HG03175 (cell line): ENCODE measurements at regions not wholly inside any gene's neighbourhood (a gene's known extent, or its start where the extent isn't known, plus 50 kb on each side); places are given as distances from the start of the nearest gene placed in this dataset.

Experiments
- ATAC-seq: cut with Tn5 transposase; IDR thresholded peaks from one replicate; pipeline ENCODE4 v1.9.1; 2021; ENCODE audit warnings: mild to moderate bottlenecking, moderate library complexity; ENCODE audit not compliant: unreplicated experiment

- ATAC-seq = no peak
Observed at GRCh38 chr14:97027256-97027999, 230.2 kb downstream of the VRK1 start.

DNA sequence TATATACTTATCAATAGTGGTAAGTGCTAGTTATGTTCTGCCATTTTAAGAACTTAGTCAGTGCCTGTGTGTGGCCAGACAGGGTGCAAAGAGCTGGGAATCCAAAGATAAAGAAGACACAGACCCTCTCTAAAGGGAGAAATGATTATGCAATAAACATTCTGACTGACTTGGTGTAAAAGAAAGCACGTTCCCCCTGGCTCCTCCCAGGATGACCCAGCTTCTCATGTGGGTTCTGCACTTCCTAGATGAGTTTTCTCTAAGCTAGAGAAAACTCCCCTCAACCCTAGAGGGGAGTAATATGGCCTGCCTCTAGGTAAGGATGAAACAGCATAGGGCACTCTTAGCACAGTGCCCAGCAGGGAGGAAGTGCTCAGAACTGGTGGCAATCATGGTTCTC lies 231.2 kb downstream of the VRK1 start:
- no peak for ATAC-seq

DNA sequence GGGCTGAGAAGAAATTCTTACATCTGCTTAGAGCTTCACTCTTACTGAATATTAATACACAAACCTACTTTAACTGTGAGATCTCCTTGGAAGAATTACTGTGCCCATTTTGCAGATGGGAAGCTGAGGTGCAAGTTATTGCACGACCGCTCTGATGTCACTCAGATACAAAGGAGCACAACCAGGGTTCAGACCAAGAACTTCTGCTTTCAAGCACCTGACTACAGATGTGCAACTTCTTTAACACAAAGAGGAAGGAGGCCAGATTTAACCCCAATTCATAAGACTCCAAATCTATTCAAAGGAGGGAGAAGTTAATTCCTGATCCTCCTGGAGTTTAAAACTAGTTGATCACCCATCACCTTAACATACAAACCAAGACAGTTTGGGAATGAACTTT lies 232.6 kb downstream of the VRK1 start:
- ATAC-seq = no peak

DNA sequence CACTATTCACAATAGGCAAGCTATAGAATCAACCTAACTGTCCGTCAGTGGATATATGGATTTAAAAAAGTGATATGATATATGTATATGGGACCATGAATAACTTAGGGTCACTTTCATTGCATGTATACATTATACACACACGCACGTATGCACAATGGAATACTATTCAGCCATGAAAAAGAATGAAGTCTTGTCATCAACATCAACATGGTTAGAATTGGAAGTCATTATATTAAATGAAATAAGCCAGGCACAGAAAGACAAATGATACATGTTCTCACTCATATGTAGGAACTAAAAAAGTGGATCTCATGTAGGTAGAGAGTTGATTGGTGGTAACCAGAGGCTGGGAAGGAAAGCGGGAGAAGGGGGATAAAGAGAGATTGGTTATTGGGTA lies 234.3 kb downstream of the VRK1 start:
- no peak for ATAC-seq

GRCh38 chr14:97033556-97034081 lies 236.4 kb downstream of the VRK1 start:
- no peak for ATAC-seq

GRCh38 chr14:97036086-97036852 lies 239.1 kb downstream of the VRK1 start:
- no peak for ATAC-seq

DNA sequence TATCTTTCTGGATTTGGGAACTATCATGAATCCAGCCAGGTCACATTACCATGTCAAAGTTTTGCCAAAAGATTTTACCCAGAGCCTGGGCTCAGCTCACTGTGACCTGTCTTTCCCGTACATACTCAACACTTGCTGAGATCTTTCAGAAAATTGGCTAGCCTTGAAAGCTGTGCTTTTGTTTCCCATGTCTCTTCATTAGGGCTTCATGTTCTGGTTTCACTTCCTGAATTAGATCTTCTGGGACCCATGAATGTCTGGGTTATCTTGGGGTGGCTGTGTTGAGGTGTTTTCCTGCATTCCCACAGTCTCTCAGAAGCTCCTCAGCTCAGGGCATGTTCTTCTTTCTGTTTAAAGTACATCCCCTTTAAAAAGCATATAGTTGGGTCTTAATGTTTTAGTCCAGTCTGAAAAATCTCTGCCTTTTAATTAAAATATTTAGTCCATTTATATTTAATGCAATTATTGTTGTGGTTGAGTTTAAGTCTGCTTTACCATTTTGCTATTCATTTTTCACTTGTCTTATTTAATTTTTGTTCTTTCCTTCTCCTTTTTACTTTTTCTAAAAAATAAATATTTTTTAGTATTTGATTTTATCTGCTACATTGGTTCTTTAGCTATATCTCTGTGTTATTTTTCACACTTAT lies 242.7 kb downstream of the VRK1 start:
- no peak for ATAC-seq

DNA sequence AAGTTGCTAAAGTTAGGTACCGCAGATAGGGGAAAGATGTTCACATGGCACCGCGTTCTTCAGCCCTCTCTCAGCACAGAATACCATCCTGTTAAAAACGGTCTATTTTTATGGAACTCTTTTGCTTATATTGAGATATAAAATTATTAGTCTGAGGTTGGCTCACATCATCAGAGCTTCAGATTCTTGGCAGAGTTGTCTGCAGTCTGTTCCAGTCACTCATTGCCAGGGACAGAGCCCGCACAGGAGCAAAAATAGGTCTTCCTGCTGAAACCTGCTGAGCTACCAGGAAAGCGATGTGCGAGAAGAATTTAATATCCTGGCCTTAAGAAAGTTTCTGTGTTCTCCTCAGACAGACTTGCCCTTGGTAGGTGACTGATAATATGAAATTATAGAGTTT lies 249.8 kb downstream of the VRK1 start:
- no peak for ATAC-seq

- no peak for ATAC-seq
Observed at GRCh38 chr14:97052001-97052400, 254.8 kb downstream of the VRK1 start.

DNA sequence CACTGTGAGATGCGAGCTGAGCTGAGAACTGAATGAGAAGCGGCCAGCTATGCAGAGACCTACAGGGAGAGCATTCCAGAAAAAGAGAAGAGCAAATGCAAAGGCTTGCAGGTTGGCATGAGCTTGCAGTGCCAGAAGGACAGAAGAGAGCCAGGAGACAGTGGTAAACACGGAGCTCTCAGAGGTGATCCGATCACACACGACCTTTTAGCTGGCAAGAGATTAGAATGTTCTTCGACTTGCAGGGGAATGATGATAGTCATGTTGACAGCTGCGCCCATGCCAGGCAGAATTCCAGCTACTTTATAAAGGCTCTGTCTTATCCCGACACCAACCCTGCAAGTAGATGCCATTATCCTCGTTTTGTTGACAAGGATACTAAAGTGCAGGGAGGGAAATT lies 256.8 kb downstream of the VRK1 start:
- no peak for ATAC-seq

DNA sequence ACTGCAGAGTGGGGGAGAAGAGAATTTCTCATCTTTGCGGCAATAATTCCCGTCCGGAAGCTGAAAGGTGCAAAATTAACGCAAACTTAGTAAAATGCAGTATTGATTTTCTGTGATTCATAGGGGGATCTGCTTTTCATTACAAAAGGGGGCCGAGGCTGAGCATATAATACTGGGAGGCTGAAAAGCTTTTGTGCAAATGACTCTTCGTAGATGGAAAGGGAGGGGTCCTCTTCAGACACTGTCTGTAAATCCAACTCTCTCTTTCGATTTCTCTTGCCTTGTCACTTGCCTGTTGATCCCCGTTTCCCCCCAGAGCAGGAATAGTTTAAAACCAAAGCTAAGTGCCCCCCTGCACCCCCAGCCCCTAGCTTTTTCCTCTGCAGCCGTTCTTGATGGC lies 258.2 kb downstream of the VRK1 start:
- no peak for ATAC-seq

- ATAC-seq = no peak
Observed at GRCh38 chr14:97056086-97056485, 258.9 kb downstream of the VRK1 start.

DNA sequence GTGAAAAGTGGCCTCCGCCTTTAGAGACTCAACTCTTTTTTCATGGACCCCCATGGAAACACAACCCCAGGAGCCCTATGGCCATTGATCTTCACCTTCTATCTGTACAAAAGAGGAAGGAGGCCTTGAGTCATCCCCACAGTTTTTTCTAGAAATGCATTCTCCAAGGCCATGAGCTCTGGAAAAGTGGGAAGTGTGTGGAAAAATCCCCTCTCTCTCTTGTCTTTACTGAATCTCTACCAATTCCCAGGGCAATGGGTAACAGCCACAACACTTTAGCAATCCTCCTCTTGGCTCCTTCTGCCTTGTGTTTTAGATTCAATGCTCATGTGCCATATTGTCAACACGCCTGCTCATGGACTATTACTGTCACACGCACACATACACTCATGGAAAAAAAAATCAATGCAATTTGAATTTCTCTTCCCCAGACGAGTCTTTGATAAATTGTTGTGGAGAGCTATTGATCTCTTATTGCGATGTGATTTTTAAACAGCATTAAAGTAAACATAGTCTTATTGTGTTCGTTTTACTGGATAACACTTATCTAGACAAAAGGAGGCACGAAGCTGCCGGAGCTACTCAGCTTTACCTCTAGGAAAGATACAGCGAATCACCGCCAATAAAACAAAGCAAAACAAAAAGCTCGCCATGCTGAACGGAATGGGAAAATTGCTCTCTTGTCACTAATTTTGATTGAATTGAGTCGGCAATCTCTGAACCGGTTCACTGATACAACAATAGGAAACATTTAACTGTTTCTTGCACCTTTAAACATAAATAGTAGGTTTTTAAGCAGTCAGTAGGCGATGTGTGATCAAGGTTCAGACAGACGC lies 260.3 kb downstream of the VRK1 start:
- ATAC-seq = no peak

DNA sequence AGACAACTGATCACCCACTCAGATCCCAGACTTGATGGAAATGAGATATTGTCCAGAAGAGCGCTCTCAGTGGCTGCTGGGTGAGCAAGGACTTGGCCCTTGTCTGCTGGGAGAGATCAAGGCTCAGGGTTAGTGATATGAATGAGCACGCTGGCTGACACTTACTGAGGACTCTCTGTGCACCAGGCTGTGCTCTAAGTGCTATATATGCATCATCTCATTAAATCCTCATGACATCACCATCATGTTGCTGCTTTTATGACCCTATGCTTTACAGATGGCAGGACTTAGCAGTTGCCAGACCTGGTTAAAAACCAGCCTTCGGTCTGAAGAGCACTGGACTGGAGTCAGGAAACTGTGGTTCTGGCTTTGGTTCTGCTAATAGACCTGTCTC lies 260.9 kb downstream of the VRK1 start:
- ATAC-seq = no peak

DNA sequence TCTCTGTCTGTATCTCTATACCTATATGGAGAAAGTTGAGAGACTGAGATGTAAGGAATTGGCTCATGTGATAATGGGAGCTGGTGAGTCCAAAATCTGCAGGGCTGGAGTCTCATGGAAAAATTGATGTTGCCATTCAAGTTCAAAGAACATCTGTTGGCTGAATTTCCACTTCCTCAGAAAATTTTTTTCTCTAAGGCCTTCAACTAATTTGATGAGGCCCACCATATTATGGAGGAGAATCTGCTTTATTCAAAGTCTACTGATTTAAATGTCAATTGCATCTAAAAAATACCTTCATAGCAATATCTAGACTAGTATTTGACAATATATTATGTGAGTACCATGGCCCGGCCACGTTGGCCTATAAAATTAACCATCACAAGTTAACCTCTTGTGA lies 261.4 kb downstream of the VRK1 start:
- ATAC-seq = no peak

GRCh38 chr14:97061198-97061597 lies 264.0 kb downstream of the VRK1 start:
- ATAC-seq = no peak

DNA sequence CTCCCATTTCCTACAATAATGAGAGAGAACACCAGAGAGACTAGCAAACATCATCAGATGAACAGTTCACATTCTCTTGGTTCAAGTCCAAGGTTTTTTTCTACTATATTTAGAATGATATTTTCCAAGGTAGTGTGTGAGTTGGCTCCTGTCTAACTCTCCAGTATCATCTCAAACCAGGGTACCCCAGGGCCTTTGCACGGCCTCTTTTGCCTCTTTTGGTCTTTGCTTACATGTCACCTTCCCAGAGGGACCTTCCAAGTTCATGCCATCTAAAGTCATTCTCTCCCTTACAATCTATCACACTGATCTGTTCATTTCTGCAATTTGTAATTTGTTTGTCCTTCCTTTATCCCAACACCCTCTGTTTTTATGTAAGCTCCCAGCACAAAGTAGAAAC lies 264.5 kb downstream of the VRK1 start:
- no peak for ATAC-seq

DNA sequence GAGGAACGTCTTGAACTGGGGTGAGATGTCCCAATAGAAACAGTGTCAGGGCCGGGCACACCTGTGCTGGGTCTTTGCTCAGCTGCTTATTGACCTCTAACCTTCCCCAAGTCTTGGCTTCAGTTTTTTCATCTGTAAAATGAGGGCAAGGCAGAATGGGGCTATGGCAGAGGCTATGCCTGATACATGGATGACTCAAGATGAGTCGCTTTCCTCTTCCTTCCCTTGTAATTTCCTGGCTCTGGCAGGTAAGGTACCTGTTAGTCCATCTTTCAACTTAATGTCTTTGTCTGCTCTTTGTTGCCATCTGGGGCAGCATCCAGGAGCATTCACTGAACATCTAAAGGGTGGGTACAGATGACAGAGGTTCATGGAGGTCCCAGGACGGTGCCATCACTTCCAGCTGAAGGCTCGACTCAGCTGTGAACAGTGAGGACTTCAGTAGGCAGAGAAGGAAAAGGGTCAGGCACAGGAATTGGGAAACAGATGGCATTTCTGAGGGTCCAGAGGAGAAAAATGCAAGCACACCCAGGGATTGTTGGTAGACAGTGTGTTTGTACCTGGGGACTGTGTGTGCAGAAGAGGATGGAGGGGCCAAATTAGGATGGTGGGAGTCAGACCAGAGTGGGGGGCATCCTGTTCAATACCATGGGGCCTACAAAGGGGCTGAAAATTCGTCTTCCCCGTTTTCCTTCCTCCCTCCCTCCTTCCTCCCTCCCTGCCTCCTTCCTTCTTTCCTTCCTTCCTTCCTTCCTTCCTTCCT lies 268.3 kb downstream of the VRK1 start:
- no peak for ATAC-seq

DNA sequence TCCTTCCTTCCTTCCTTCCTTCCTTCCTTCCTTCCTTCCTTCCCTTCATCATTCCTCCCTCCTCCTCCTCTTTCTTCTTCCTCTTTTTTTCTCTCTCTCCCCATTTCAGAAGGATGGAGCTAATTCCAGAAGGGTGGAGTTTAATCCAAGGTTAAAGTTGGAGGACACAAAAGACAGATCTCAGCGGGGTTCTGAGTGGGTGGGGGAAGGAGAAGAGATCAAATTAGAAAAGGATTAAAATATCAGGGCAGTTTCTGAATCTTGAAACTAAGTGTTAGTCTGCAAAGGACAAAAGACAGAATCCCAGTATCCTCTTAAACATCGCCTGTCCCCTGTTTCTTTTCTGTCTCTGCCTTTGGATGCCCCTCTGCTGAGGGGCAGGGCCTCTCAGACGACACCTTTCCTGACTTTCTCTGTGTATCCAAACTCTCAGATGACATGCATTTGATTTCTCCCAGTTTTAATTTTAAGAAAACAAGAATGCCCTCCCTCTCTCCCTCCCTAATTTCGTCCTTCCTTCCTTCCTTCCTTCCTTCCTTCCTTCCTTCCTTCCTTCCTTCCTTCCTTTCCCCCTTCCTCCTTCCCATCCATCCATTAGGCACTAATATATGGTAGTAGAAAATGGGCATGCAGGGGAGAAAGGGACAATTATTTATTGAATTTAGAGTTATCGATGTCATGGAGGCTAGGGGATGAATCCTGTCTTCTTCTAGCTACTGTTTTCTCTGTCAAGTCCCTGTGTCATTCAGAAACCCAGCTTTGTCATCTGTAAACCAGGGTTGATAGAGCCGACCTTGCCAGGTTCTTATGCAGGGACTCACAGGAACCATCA lies 269.1 kb downstream of the VRK1 start:
- no peak for ATAC-seq
